ENCODE measurements at regions not wholly inside any gene's neighbourhood (a gene's known extent, or its start where the extent isn't known, plus 50 kb on each side); places are given as distances from the start of the nearest gene placed in this dataset.
A peak's percentile ranks its signal among the peaks of the same experiment; 100 is the strongest.

DNA sequence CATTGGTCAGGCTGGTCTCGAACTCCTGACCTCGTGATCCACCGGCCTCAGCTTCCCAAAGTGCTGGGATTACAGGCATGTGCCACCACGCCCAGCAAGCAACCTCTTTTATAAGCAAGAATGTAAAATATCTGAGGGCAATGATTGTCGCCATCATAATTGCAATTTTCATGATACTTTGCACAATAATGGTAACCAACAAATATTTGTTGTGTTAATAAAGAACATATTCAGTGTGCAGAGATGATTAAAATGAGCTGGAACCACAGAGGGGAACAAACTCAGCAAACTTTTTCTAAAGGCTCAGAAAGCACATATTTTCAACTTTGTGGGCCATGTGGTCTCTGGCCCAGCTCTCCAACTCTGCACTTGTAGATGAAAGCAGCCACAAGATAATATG lies 115.2 kb upstream of the SIX2 start:
- CTCF ChIA-PET, result interaction anchor here (0.9 kb wide), 1 partner anchor 10 kb away, joined by 3 read pairs; no protein-coding TSS in a partner anchor
- POLR2A ChIA-PET, result no interaction called here

DNA sequence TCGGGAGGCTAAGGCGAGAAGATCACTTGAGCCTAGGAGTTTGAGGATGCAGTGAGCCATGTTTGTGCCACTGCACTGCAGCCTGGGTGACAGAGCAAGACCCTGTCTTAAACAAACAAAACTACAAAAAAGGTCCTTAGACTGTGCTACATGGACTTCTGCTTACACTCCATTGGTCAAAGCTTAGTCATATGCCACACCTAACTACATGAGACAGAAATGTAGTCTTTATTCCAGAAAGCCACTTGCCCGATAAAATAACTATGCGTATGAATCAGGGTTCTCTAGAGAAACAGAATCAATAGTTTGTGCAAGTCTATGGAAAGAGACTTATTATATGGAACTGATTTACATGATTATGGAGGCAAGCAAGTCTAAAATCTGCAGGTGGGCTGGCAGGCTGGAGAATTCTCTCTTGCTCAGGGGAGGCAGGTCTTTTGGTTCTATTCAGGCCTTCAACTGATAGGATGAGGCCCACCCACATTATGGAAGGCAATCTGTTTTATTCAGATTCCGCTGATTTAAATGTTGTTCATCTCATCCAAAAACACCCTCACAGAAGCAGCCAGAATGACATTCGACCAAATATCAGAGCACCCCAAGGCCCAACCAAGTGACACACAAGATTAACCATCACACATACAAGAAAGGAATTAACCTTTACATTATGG lies 114.4 kb upstream of the SIX2 start:
- no peaks in the 10 kb centered on the region for H3K9me3 ChIP-seq (ENCODE audit: control insufficient read depth, insufficient read depth, low read depth, low read length)
- TF ChIP-seq ZNF391 (tag by site-specific recombination; IDR thresholded peaks at IDR 0.05; ENCODE audit: borderline replicate concordance, low read depth) (no peak), ZNF843 (tag by site-specific recombination; IDR thresholded peaks at IDR 0.05) (no peak), ZFP37 (tag by site-specific recombination; IDR thresholded peaks at IDR 0.05) (no peak), ZNF10 (tag by site-specific recombination; IDR thresholded peaks at IDR 0.05) (peak; percentile 95), MEIS1 (CRISPR knock-in tag; IDR thresholded peaks at IDR 0.05; ENCODE audit: borderline replicate concordance) (no peak)
- TF ChIP-seq, protein P1, sequence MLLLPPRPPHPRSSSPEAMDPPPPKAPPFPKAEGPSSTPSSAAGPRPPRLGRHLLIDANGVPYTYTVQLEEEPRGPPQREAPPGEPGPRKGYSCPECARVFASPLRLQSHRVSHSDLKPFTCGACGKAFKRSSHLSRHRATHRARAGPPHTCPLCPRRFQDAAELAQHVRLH (tag by site-specific recombination; IDR thresholded peaks at IDR 0.05), result no peak
- H3K4me1 ChIP-seq (ENCODE audit: control insufficient read depth, insufficient read depth, low read length), result peaks cover 9% of the 10 kb centered on the region
- H3K27ac ChIP-seq (ENCODE audit: extremely low read depth, low read depth, low read length), result no peak overlapping the region
- H3K36me3 ChIP-seq (ENCODE audit: control insufficient read depth in 2 of 2, insufficient read depth in 1 of 2, low read length in 2 of 2), result no peaks in the 10 kb centered on the region
- ChIA-PET CTCF (interaction anchor here (0.7 to 1.1 kb wide), 3 partner anchors 19 to 142 kb away, joined by 3 read pairs; no protein-coding TSS in a partner anchor), POLR2A (no interaction called here)
- H3K4me3 ChIP-seq (ENCODE audit: low read depth, low read length), result no peak overlapping the region

More for the DNA sequence above, 115.2 kb upstream of the SIX2 start:
- TF ChIP-seq, protein P2, sequence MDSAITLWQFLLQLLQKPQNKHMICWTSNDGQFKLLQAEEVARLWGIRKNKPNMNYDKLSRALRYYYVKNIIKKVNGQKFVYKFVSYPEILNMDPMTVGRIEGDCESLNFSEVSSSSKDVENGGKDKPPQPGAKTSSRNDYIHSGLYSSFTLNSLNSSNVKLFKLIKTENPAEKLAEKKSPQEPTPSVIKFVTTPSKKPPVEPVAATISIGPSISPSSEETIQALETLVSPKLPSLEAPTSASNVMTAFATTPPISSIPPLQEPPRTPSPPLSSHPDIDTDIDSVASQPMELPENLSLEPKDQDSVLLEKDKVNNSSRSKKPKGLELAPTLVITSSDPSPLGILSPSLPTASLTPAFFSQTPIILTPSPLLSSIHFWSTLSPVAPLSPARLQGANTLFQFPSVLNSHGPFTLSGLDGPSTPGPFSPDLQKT (IDR thresholded peaks at IDR 0.05; ENCODE audit: borderline replicate concordance, low read depth, low read length), result no peak
- TF ChIP-seq ZNF169 (tag by site-specific recombination; IDR thresholded peaks at IDR 0.05) (no peak), ZNF548 (tag by site-specific recombination; IDR thresholded peaks at IDR 0.05) (no peak)
- Histone ChIP-seq H3K4me3 (ENCODE audit: low read depth, low read length) (no peak overlapping the region), H3K4me1 (ENCODE audit: control insufficient read depth, insufficient read depth, low read length) (peaks cover 15% of the 10 kb centered on the region), H3K9me3 (ENCODE audit: control insufficient read depth, insufficient read depth, low read depth, low read length) (no peaks in the 10 kb centered on the region), H3K27ac (ENCODE audit: extremely low read depth, low read depth, low read length) (no peak overlapping the region), H3K36me3 (ENCODE audit: control insufficient read depth in 2 of 2, insufficient read depth in 1 of 2, low read length in 2 of 2) (no peaks in the 10 kb centered on the region)

DNA sequence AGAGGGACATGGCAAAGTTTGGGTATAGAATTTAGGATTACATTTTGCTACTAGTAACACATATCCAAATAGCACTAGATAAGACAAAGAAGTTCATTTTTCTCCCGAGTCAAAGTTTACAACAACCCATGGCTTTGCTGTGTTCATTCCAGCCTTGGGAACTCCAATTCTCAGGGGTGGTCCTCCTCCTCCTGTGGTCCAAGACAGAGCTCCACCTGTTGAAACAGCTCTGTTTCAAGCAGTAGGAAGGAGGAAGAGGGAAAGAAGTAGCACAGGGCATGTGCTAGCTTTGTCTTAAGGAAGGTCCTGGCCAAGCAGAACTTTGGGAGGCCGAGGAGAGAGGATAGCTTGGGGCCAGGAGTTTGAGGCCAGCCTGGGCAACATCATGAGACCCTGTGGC lies 113.8 kb upstream of the SIX2 start:
- Histone ChIP-seq H3K4me3 (ENCODE audit: low read depth, low read length) (no peak overlapping the region), H3K36me3 (ENCODE audit: control insufficient read depth in 2 of 2, insufficient read depth in 1 of 2, low read length in 2 of 2) (no peaks in the 10 kb centered on the region), H3K4me1 (ENCODE audit: control insufficient read depth, insufficient read depth, low read length) (peaks cover 10% of the 10 kb centered on the region), H3K27ac (ENCODE audit: extremely low read depth, low read depth, low read length) (no peak overlapping the region), H3K9me3 (ENCODE audit: control insufficient read depth, insufficient read depth, low read depth, low read length) (no peaks in the 10 kb centered on the region)
- TF ChIP-seq, protein P3, sequence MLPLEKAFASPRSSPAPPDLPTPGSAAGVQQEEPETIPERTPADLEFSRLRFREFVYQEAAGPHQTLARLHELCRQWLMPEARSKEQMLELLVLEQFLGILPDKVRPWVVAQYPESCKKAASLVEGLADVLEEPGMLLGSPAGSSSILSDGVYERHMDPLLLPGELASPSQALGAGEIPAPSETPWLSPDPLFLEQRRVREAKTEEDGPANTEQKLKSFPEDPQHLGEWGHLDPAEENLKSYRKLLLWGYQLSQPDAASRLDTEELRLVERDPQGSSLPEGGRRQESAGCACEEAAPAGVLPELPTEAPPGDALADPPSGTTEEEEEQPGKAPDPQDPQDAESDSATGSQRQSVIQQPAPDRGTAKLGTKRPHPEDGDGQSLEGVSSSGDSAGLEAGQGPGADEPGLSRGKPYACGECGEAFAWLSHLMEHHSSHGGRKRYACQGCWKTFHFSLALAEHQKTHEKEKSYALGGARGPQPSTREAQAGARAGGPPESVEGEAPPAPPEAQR (tag by site-specific recombination; IDR thresholded peaks at IDR 0.05), result no peak
- peak; percentile 59 for TF ChIP-seq SCRT2 (tag by site-specific recombination; IDR thresholded peaks at IDR 0.05)
- ChIA-PET POLR2A (no interaction called here), CTCF (interaction anchor here (0.7 to 1.1 kb wide), 3 partner anchors 18 to 141 kb away, joined by 3 read pairs; no protein-coding TSS in a partner anchor)

DNA sequence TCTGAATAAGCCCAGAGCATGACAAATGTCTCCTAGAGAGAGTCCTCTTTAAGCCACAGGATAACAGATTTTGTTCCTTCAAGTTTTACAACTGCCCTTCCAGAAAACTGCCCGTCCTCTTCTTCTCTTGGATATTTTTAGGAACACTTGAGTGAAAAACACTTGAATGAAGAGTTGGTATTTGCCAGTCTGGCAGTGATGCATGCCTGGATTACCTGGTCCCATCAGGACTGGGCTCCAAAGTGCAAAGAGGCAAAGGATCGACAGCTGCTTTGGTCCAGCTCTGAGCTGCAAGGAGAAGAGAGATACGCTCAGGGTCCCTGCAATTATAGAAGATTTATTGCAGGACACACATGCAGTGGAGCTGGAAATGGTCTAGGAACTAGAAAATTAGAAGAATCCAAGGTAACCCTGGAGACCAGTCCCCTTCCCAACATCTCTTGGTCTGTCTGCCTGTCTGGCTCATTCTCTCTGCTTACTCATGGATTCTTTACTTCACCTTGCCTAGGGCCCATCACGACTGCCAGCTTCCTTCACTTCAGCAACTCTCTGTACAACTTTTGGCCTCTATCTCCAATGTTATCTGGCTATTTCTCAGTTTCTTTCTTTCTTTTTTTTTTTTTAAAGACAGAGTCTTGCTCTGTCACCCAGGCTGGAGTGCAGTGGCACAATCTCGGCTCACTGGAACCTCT lies 112.1 kb upstream of the SIX2 start:
- no peak for TF ChIP-seq HOXC10 (CRISPR knock-in tag; IDR thresholded peaks at IDR 0.05)
- no peak for TF ChIP-seq ZNF311 (tag by site-specific recombination; IDR thresholded peaks at IDR 0.05; ENCODE audit: borderline replicate concordance)
- no peak for TF ChIP-seq KLF16 (tag by site-specific recombination; IDR thresholded peaks at IDR 0.05)
- TF ChIP-seq ZNF514 (tag by site-specific recombination; IDR thresholded peaks at IDR 0.05), result no peak
- no peak for TF ChIP-seq KLF7 (tag by site-specific recombination; IDR thresholded peaks at IDR 0.05; ENCODE audit: borderline replicate concordance)
- TF ChIP-seq, protein P4, sequence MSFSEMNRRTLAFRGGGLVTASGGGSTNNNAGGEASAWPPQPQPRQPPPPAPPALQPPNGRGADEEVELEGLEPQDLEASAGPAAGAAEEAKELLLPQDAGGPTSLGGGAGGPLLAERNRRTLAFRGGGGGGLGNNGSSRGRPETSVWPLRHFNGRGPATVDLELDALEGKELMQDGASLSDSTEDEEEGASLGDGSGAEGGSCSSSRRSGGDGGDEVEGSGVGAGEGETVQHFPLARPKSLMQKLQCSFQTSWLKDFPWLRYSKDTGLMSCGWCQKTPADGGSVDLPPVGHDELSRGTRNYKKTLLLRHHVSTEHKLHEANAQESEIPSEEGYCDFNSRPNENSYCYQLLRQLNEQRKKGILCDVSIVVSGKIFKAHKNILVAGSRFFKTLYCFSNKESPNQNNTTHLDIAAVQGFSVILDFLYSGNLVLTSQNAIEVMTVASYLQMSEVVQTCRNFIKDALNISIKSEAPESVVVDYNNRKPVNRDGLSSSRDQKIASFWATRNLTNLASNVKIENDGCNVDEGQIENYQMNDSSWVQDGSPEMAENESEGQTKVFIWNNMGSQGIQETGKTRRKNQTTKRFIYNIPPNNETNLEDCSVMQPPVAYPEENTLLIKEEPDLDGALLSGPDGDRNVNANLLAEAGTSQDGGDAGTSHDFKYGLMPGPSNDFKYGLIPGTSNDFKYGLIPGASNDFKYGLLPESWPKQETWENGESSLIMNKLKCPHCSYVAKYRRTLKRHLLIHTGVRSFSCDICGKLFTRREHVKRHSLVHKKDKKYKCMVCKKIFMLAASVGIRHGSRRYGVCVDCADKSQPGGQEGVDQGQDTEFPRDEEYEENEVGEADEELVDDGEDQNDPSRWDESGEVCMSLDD (tag by site-specific recombination; IDR thresholded peaks at IDR 0.05), result no peak
- no peak overlapping the region for H3K4me3 ChIP-seq (ENCODE audit: low read depth, low read length)
- no peak overlapping the region for H3K27ac ChIP-seq (ENCODE audit: extremely low read depth, low read depth, low read length)
- peaks cover 20% of the 10 kb centered on the region for H3K4me1 ChIP-seq (ENCODE audit: control insufficient read depth, insufficient read depth, low read length)
- ChIA-PET POLR2A (no interaction called here), CTCF (interaction anchor here (0.7 kb wide), 1 partner anchor 264 kb away, joined by 4 read pairs; no protein-coding TSS in a partner anchor)
- no peaks in the 10 kb centered on the region for H3K9me3 ChIP-seq (ENCODE audit: control insufficient read depth, insufficient read depth, low read depth, low read length)
- no peaks in the 10 kb centered on the region for H3K36me3 ChIP-seq (ENCODE audit: control insufficient read depth in 2 of 2, insufficient read depth in 1 of 2, low read length in 2 of 2)
